Activated CD8-positive, alpha-beta T cell treated with anti-CD3 and anti-CD28 coated beads for 36 hours (primary cell): ENCODE measurements at regions not wholly inside any gene's neighbourhood (a gene's known extent, or its start where the extent isn't known, plus 50 kb on each side); places are given as distances from the start of the nearest gene placed in this dataset.

Source experiments
- ATAC-seq: fragments of 200-7000 bp; cut with Tn5 transposase; one replicate; pipeline ENCODE4 v1.10.0; 2021; ENCODE audit warnings: mild to moderate bottlenecking, moderate library complexity
- CTCF ChIA-PET: fragments of 350-600 bp; sonication (Branson Sonifier 250); formaldehyde crosslinking; loops from one replicate; lab custom pipeline; 2021; ENCODE audit warnings: antibody characterized with exemption; lab: Charles Lee
- POLR2A ChIA-PET: fragments of 350-600 bp; sonication (Branson Sonifier 250); formaldehyde crosslinking; loops from one replicate; lab custom pipeline; 2021; ENCODE audit warnings: antibody characterized with exemption; lab: Charles Lee
- DNase-seq: peaks from one replicate; pipeline ENCODE4 v3.0.0-alpha.2; 2020
- H3K27ac Mint-ChIP-seq: one replicate; pipeline ENCODE4 v1.8.0; 2021; ENCODE audit warnings: mild to moderate bottlenecking, mixed read lengths
- H3K27me3 Mint-ChIP-seq: one replicate; pipeline ENCODE4 v1.8.0; 2021; ENCODE audit warnings: mixed read lengths
- H3K36me3 Mint-ChIP-seq: one replicate; pipeline ENCODE4 v1.8.0; 2021; ENCODE audit warnings: low read depth, mixed read lengths
- H3K4me1 Mint-ChIP-seq: one replicate; pipeline ENCODE4 v1.8.0; 2021; ENCODE audit warnings: low read depth, mixed read lengths
- H3K4me3 Mint-ChIP-seq: one replicate; pipeline ENCODE4 v1.8.0; 2021; ENCODE audit warnings: mild to moderate bottlenecking, moderate library complexity, mixed read lengths
- H3K9me3 Mint-ChIP-seq: one replicate; pipeline ENCODE4 v1.8.0; 2021; ENCODE audit warnings: mixed read lengths
- CTCF ChIP-seq: fragments of 200-600 bp; IDR thresholded peaks from one replicate; pipeline ENCODE4 v1.8.0; 2022; ENCODE audit warnings: antibody characterized with exemption, mild to moderate bottlenecking
- intact Hi-C: fragments of 100-400 bp; cut with micrococcal nuclease; formaldehyde crosslinking; loops from one replicate; pipeline ENCODE4 v1.10.0; 2022

- ATAC-seq (peak; percentile 42), DNase-seq (peak; percentile 13)
- no peak for TF ChIP-seq CTCF
- peaks cover 5% of the 10 kb centered on the region for H3K27me3 Mint-ChIP-seq
- ChIA-PET CTCF (no interaction called here), POLR2A (no interaction called here)
- H3K4me1 Mint-ChIP-seq, result no peaks in the 10 kb centered on the region
- no peaks in the 10 kb centered on the region for H3K9me3 Mint-ChIP-seq
- intact Hi-C loops, result no loop called here
- H3K36me3 Mint-ChIP-seq, result no peaks in the 10 kb centered on the region
- no peak overlapping the region for H3K4me3 Mint-ChIP-seq
- no peak overlapping the region for H3K27ac Mint-ChIP-seq
Measured at GRCh38 chr10:28984431-28984830, 304.4 kb upstream of the LYZL1 start.

- Mint-ChIP-seq H3K4me3 (no peak overlapping the region), H3K27ac (no peak overlapping the region), H3K27me3 (peaks cover 5% of the 10 kb centered on the region), H3K9me3 (no peaks in the 10 kb centered on the region), H3K36me3 (no peaks in the 10 kb centered on the region), H3K4me1 (no peaks in the 10 kb centered on the region)
- CTCF ChIA-PET, result no interaction called here
- ATAC-seq (no peak), DNase-seq (no peak)
- intact Hi-C loops, result no loop called here
- TF ChIP-seq CTCF, result no peak
- POLR2A ChIA-PET, result no interaction called here
Measured at GRCh38 chr10:28985137-28985885, 303.6 kb upstream of the LYZL1 start.

GRCh38 chr10:28986117-28986792 lies 302.6 kb upstream of the LYZL1 start:
- no peak overlapping the region for H3K4me3 Mint-ChIP-seq
- intact Hi-C loops, result no loop called here
- no peaks in the 10 kb centered on the region for H3K9me3 Mint-ChIP-seq
- no peaks in the 10 kb centered on the region for H3K36me3 Mint-ChIP-seq
- H3K4me1 Mint-ChIP-seq, result no peaks in the 10 kb centered on the region
- H3K27me3 Mint-ChIP-seq, result peaks cover 5% of the 10 kb centered on the region
- H3K27ac Mint-ChIP-seq, result no peak overlapping the region
- no peak for TF ChIP-seq CTCF
- DNase-seq, result no peak
- POLR2A ChIA-PET, result no interaction called here
- CTCF ChIA-PET, result interaction anchor here (1.3 kb wide), 1 partner anchor 322 kb away, joined by 5 read pairs; no protein-coding TSS in a partner anchor
- no peak for ATAC-seq

GRCh38 chr10:28986856-28987255 lies 302.0 kb upstream of the LYZL1 start:
- ChIA-PET CTCF (interaction anchor here (1.3 kb wide), 1 partner anchor 323 kb away, joined by 5 read pairs; no protein-coding TSS in a partner anchor), POLR2A (no interaction called here)
- ATAC-seq (no peak), DNase-seq (no peak)
- intact Hi-C loops, result no loop called here
- no peak overlapping the region for H3K27ac Mint-ChIP-seq
- no peak overlapping the region for H3K4me3 Mint-ChIP-seq
- peaks cover 5% of the 10 kb centered on the region for H3K27me3 Mint-ChIP-seq
- TF ChIP-seq CTCF, result no peak
- no peaks in the 10 kb centered on the region for H3K4me1 Mint-ChIP-seq
- no peaks in the 10 kb centered on the region for H3K9me3 Mint-ChIP-seq
- H3K36me3 Mint-ChIP-seq, result no peaks in the 10 kb centered on the region
